ENCODE measurements at regions not wholly inside any gene's neighbourhood (a gene's known extent, or its start where the extent isn't known, plus 50 kb on each side); places are given as distances from the start of the nearest gene placed in this dataset.

DNA sequence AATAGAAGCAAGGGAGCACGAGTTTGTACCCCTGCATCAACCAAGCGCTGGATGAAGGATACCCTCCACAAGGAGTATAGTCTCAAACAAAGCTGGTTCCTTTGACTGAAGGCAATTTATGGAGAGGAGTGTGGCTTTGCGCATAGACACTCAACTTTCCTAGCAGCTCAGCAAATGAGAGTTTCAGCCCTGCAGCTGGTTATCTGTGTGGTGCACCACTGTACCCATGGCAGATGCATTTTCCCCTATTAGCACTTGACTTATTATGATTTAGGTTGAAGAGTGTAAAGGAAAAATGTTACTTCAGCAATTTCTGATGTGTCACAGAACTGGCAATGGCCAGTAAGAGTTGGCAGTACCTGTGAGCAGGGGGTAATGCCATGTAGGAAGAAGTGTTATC, 440.1 kb upstream of the LINC00305 start:
- TF ChIP-seq EZH2 (optimal IDR thresholded peaks at IDR 0.05; ENCODE audit: low read depth, low read length) (no peak), EZH2phosphoT487 (IDR thresholded peaks at IDR 0.05; ENCODE audit: low read length) (no peak)
- TF ChIP-seq, protein P1, sequence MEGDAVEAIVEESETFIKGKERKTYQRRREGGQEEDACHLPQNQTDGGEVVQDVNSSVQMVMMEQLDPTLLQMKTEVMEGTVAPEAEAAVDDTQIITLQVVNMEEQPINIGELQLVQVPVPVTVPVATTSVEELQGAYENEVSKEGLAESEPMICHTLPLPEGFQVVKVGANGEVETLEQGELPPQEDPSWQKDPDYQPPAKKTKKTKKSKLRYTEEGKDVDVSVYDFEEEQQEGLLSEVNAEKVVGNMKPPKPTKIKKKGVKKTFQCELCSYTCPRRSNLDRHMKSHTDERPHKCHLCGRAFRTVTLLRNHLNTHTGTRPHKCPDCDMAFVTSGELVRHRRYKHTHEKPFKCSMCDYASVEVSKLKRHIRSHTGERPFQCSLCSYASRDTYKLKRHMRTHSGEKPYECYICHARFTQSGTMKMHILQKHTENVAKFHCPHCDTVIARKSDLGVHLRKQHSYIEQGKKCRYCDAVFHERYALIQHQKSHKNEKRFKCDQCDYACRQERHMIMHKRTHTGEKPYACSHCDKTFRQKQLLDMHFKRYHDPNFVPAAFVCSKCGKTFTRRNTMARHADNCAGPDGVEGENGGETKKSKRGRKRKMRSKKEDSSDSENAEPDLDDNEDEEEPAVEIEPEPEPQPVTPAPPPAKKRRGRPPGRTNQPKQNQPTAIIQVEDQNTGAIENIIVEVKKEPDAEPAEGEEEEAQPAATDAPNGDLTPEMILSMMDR (IDR thresholded peaks at IDR 0.05; ENCODE audit: low read length), result no peak

Data from MM.1S (cell line).